Gastroesophageal sphincter (tissue), 4 donors: ENCODE measurements at regions not wholly inside any gene's neighbourhood (a gene's known extent, or its start where the extent isn't known, plus 50 kb on each side); places are given as distances from the start of the nearest gene placed in this dataset.
"Not testable (repeated sequence)": the region's sequence is repeated elsewhere in the genome, so short reads cannot be mapped to it uniquely, and the experiment has no call there.

ENCODE experiments used
- ATAC-seq: fragments of 150-250 bp; one replicate; pipeline ENCODE4 v1.9.1; 2016; ENCODE audit warnings: mild to moderate bottlenecking, moderate library complexity
- H3K27ac ChIP-seq, 4 donors: fragments of 200-600 bp; sonication (generic) in 3 of 4; 1 replicate in 3 of 4; 2 replicates in 1 of 4; pipeline ENCODE4 v1.5.1; 2016 to 2019
- H3K27me3 ChIP-seq: fragments of 200-600 bp; sonication (generic); one replicate; pipeline ENCODE4 v1.5.1; 2019
- H3K36me3 ChIP-seq, 2 donors: fragments of 200-600 bp; sonication (generic); one replicate each; pipeline ENCODE4 v1.5.1; 2019; ENCODE audit warnings: control low read depth in 1 of 2
- H3K4me1 ChIP-seq, 3 donors: fragments of 200-600 bp; sonication (generic); 1 replicate in 2 of 3; 2 replicates in 1 of 3; pipeline ENCODE4 v1.5.1; 2016 to 2019; ENCODE audit warnings: control low read depth in 2 of 3
- H3K4me3 ChIP-seq, 2 donors: fragments of 200-600 bp; sonication (generic); one replicate each; pipeline ENCODE4 v1.5.1; 2019; ENCODE audit warnings: mild to moderate bottlenecking in 1 of 2, moderate library complexity in 1 of 2
- H3K9me3 ChIP-seq, 3 donors: fragments of 200-600 bp; sonication (generic); one replicate each; pipeline ENCODE4 v1.5.1; 2017 to 2019; ENCODE audit warnings: control low read depth in 2 of 3
- EP300 ChIP-seq: sonication (generic); formaldehyde crosslinking; IDR thresholded peaks from one replicate; pipeline ENCODE4 v1.6.1; 2017; ENCODE audit warnings: antibody characterized with exemption, mild to moderate bottlenecking
- POLR2A ChIP-seq, 2 donors: fragments of 450-650 bp; IDR thresholded peaks; one replicate each; pipeline ENCODE4 v1.6.1; 2017; ENCODE audit warnings: antibody characterized with exemption in 2 of 2, mild to moderate bottlenecking in 2 of 2, moderate library complexity in 1 of 2
- POLR2AphosphoS5 ChIP-seq: sonication (generic); formaldehyde crosslinking; IDR thresholded peaks from one replicate; pipeline ENCODE4 v1.6.1; 2017; ENCODE audit warnings: antibody characterized with exemption
- WGBS, 2 donors: methylation state at CpG; one replicate each; pipeline ENCODE4 v1.1.5; 2018; ENCODE audit warnings: low coverage in 1 of 2; 5-methylcytosine and 5-hydroxymethylcytosine counted together
- TF ChIP-seq, protein P1 (sequence below), 4 experiments: fragments of 200-600 bp in 2 of 4; fragments of 450-650 bp in 2 of 4; sonication (generic) in 1 of 4; IDR thresholded peaks; one replicate each; pipeline ENCODE4 v1.5.1; 2017 to 2019; ENCODE audit warnings: antibody characterized with exemption in 4 of 4, mild to moderate bottlenecking in 2 of 4, moderate library complexity in 2 of 4

- Histone ChIP-seq H3K27ac (no peak overlapping the region), H3K4me1 (no peaks in the 10 kb centered on the region), H3K4me3 (no peak overlapping the region), H3K27me3 (no peaks in the 10 kb centered on the region), H3K36me3 (no peaks in the 10 kb centered on the region), H3K9me3 (no peaks in the 10 kb centered on the region)
- WGBS, 2 donors, result 33 to 40% methylated on average over 1 of the region's 1 CpG
- no peak for ATAC-seq
- TF ChIP-seq EP300 (no peak), POLR2AphosphoS5 (no peak), POLR2A (IDR thresholded peaks at IDR 0.05) (no peak)
- TF ChIP-seq, protein P1, sequence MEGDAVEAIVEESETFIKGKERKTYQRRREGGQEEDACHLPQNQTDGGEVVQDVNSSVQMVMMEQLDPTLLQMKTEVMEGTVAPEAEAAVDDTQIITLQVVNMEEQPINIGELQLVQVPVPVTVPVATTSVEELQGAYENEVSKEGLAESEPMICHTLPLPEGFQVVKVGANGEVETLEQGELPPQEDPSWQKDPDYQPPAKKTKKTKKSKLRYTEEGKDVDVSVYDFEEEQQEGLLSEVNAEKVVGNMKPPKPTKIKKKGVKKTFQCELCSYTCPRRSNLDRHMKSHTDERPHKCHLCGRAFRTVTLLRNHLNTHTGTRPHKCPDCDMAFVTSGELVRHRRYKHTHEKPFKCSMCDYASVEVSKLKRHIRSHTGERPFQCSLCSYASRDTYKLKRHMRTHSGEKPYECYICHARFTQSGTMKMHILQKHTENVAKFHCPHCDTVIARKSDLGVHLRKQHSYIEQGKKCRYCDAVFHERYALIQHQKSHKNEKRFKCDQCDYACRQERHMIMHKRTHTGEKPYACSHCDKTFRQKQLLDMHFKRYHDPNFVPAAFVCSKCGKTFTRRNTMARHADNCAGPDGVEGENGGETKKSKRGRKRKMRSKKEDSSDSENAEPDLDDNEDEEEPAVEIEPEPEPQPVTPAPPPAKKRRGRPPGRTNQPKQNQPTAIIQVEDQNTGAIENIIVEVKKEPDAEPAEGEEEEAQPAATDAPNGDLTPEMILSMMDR (IDR thresholded peaks at IDR 0.05), result no peak
These were observed 238.7 kb upstream of the POGK start for GRCh38 chr1:166600574-166600973.

DNA sequence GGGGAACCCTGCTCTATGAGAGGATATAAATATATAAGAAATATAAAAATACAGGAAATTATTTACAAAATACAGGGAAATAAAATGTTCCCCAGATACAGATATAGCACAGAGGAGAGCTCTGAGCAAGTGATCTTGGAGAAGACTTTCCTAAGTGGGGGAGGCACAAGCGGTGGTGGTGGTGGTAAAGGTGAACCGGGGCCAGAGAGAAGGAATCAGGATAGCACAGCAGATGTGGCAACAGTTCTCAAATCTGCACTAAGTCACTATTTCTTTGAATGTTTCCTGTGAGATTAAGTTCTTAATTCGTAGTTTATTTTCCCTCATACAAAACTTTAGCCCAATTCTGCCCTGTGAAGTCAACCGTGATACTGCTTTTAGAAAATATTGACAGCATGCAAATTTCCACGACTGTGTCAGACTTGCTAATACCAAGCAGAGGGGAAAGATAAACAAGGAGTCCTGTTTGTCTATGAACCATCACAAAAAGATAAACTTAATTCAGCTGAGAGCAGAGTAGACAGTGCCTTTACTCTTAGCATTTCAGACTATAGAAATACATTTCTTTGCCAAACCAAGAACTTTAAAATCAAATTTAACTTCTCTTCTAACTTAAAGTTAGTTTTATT is 237.5 kb upstream of the POGK start:
- no peaks in the 10 kb centered on the region for H3K27me3 ChIP-seq
- no peak for ATAC-seq
- 52 to 57% methylated on average over 5 of the region's 5 CpGs for WGBS, 2 donors

GRCh38 chr1:166602801-166603200 is 236.5 kb upstream of the POGK start:
- H3K27ac ChIP-seq, H3K36me3 ChIP-seq, H3K27me3 ChIP-seq, H3K4me3 ChIP-seq, H3K9me3 ChIP-seq, H3K4me1 ChIP-seq, ATAC-seq: not testable (repeated sequence)
- 65 to 76% methylated on average over 2 to 3 of the region's 3 CpGs for WGBS, 2 donors

More for the DNA sequence above, 237.5 kb upstream of the POGK start:
- Histone ChIP-seq H3K4me1 (no peaks in the 10 kb centered on the region), H3K9me3 (no peaks in the 10 kb centered on the region), H3K36me3 (no peaks in the 10 kb centered on the region), H3K4me3 (no peak overlapping the region), H3K27ac (no peak overlapping the region)
- TF ChIP-seq, protein P1 (IDR thresholded peaks at IDR 0.05), result no peak
- TF ChIP-seq POLR2AphosphoS5 (no peak), POLR2A (IDR thresholded peaks at IDR 0.05) (no peak), EP300 (no peak)

GRCh38 chr1:166603296-166603695 is 236.0 kb upstream of the POGK start:
- Histone ChIP-seq H3K27me3 (no peaks in the 10 kb centered on the region), H3K4me1 (no peaks in the 10 kb centered on the region), H3K4me3 (no peak overlapping the region), H3K9me3 (no peaks in the 10 kb centered on the region), H3K36me3 (no peaks in the 10 kb centered on the region), H3K27ac (no peak overlapping the region)
- 57 to 92% methylated on average over 2 of the region's 5 CpGs for WGBS, 2 donors
- TF ChIP-seq, protein P1 (IDR thresholded peaks at IDR 0.05), result no peak
- TF ChIP-seq EP300 (no peak), POLR2A (IDR thresholded peaks at IDR 0.05) (no peak), POLR2AphosphoS5 (no peak)
- no peak for ATAC-seq

DNA sequence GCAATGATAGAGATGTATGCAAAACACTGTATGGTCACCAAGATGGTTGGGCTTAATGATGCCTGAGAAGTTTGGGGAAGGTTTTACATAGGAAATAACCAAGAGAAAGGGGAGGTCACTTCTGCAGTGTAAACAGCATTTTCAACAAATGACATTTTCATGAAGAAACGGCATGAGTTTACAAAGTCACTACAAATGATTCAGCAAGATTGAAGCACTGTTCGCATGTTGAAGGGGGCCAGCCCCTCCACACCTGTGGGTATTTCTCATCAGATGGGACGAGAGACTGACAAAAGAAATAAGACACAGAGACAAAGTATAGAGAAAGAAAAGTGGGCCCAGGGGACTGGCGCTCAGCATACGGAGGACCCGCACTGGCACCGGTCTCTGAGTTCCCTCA is 234.1 kb upstream of the POGK start:
- no peaks in the 10 kb centered on the region for H3K4me1 ChIP-seq

More for the DNA sequence above, 234.1 kb upstream of the POGK start:
- ATAC-seq, result no peak
- H3K9me3 ChIP-seq, result no peaks in the 10 kb centered on the region
- H3K27me3 ChIP-seq, result no peaks in the 10 kb centered on the region
- TF ChIP-seq, protein P1 (IDR thresholded peaks at IDR 0.05), result no peak
- no peak for TF ChIP-seq POLR2A (IDR thresholded peaks at IDR 0.05)
- TF ChIP-seq EP300, result no peak
- no peak for TF ChIP-seq POLR2AphosphoS5
- no peak overlapping the region for H3K4me3 ChIP-seq
- H3K36me3 ChIP-seq, result no peaks in the 10 kb centered on the region
- WGBS, 2 donors, result 66 to 72% methylated on average over 5 to 7 of the region's 7 CpGs
- H3K27ac ChIP-seq, result no peak overlapping the region
